ENCODE measurements at regions not wholly inside any gene's neighbourhood (a gene's known extent, or its start where the extent isn't known, plus 50 kb on each side); places are given as distances from the start of the nearest gene placed in this dataset.
A peak's percentile ranks its signal among the peaks of the same experiment; 100 is the strongest.

DNA sequence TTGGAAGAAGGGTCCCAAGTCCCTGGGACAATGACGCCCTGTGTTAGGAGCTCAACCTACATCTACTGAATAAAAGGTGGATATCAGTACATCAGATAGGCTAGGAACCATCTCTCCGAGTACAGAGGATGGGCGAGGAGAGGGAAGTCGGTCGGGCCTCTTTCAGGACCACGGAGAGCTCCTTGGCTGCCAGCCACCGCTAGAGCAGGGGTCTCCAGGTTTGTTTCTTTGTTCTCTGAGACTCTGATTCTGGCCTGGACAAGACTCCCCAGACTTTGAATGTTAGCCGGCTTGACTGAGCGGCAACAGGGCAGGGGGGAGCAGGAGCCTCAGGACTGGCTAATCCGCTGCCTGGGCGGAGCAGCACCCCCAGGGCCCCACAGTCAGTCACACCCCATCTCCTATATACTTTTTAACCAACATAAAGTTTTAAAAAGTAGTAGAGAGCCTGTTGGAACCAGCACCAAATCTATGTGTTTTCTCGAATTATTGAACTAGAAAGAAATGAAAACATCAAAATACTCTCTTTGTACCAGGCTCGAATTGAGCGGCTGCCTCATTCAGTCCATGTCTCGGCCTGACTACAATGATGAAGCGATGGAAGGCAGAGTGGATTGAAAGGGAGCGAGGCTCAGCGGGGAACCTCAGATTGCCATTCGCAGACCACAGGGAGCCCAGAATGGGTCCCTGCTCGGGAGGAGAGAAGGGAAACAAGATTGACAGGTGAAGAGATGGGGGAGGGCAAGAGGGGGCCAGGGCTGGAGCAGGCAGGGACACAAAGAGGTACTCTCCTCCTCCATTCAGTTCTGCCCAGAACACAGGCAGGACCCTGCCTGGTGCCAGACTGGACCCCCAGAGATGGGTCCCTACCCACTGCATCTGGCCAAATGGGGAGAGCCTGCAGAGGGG, 131.6 kb downstream of the TPRA1 start:
- DNase-seq (ENCODE audit: low spot score), result no peak
- Mint-ChIP-seq H3K9me3 (no peaks in the 10 kb centered on the region), H3K27me3 (ENCODE audit: low read depth) (peaks cover 48% of the 10 kb centered on the region), H3K4me3 (no peak overlapping the region), H3K36me3 (ENCODE audit: low read depth) (no peaks in the 10 kb centered on the region), H3K4me1 (ENCODE audit: low read depth) (peaks cover 3% of the 10 kb centered on the region), H3K27ac (no peak overlapping the region)

DNA sequence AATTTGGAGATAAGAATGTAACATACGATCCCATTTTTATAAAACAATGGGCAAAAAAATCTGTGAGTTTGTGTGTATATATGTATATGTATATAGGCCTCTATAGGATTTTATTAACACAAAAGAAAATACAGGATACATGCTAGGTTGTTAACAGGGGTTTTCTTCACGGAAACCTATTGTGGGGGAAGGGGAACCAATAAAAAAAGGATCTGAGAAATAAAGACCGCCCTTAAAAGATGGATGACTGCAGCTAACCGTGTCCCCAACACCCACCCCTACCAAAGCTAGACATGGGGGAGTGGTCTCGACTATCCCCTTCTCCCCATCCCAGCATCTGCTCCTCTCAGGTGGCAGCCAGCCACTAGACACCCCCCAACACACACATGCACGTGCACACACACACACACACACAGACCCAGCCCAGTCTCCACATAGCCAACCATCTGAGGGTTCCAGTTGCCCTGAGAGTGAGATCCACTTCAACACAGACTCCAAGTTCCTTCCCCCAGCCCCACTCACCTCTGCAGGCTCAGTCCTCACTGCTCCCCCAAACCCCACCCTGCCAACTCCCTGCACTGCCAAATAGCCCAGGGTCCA, 132.9 kb downstream of the TPRA1 start:
- peaks cover 3% of the 10 kb centered on the region for H3K4me1 Mint-ChIP-seq (ENCODE audit: low read depth)
- no peak overlapping the region for H3K27ac Mint-ChIP-seq
- H3K27me3 Mint-ChIP-seq (ENCODE audit: low read depth), result peaks cover 51% of the 10 kb centered on the region
- no peak overlapping the region for H3K4me3 Mint-ChIP-seq
- no peaks in the 10 kb centered on the region for H3K9me3 Mint-ChIP-seq
- no peaks in the 10 kb centered on the region for H3K36me3 Mint-ChIP-seq (ENCODE audit: low read depth)
- no peak for DNase-seq (ENCODE audit: low spot score)

DNA sequence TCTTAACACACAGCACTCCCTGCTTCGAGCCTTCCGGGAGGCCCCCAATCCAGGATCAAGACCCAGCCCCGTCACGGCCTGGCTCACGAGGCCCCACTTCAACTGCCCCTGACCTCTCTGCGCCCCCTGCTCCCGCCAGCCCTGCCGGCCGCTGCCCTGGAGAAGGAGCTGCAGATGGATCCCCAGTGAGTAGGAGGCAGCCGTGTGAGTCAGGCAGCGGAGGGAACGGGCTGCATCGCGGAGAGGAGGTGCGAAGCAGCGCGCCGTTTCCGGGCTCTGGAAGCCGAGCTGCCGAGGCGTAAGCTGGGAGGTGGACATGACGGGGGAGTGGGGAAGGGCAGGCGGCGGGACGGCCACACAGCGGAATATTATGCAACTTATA, 133.4 kb downstream of the TPRA1 start:
- peaks cover 3% of the 10 kb centered on the region for H3K4me1 Mint-ChIP-seq (ENCODE audit: low read depth)
- no peaks in the 10 kb centered on the region for H3K36me3 Mint-ChIP-seq (ENCODE audit: low read depth)
- H3K27me3 Mint-ChIP-seq (ENCODE audit: low read depth), result peaks cover 51% of the 10 kb centered on the region
- H3K4me3 Mint-ChIP-seq, result no peak overlapping the region
- no peak overlapping the region for H3K27ac Mint-ChIP-seq
- DNase-seq (ENCODE audit: low spot score), result peak; percentile 13
- H3K9me3 Mint-ChIP-seq, result no peaks in the 10 kb centered on the region

DNA sequence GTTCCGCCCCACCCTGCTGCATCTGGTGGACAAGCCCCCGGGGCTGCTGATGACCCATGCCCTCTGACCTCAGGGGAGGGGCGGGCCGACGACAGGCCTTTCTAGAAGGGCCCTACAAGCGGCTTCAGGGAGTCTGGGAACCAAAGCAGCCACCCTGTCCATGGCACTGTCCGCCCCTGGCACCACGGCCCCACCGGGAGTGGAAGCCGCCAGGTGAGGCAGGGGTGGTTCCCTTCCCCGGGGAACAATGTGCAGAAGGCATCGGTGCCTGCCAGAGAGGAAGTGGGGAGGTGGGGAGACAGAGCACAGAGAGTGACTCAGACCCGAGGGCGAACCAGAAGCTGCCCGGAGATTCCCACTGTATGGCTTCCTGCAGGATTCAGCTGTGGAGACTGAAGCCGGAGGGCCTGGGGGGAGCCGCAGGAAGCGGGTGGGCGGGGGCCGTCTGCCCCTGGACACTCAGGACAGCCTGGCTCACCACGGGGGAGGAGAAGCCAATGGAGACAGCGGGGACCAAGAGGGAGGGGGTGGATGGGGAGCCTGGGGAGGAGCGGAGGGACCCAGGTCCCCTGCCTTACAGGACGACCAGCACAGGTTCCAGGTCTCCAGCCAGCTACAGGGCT, 134.0 kb downstream of the TPRA1 start:
- Mint-ChIP-seq H3K27ac (no peak overlapping the region), H3K27me3 (ENCODE audit: low read depth) (peaks cover 51% of the 10 kb centered on the region), H3K4me3 (no peak overlapping the region), H3K4me1 (ENCODE audit: low read depth) (peaks cover 3% of the 10 kb centered on the region), H3K9me3 (no peaks in the 10 kb centered on the region), H3K36me3 (ENCODE audit: low read depth) (no peaks in the 10 kb centered on the region)
- no peak for DNase-seq (ENCODE audit: low spot score)

DNA sequence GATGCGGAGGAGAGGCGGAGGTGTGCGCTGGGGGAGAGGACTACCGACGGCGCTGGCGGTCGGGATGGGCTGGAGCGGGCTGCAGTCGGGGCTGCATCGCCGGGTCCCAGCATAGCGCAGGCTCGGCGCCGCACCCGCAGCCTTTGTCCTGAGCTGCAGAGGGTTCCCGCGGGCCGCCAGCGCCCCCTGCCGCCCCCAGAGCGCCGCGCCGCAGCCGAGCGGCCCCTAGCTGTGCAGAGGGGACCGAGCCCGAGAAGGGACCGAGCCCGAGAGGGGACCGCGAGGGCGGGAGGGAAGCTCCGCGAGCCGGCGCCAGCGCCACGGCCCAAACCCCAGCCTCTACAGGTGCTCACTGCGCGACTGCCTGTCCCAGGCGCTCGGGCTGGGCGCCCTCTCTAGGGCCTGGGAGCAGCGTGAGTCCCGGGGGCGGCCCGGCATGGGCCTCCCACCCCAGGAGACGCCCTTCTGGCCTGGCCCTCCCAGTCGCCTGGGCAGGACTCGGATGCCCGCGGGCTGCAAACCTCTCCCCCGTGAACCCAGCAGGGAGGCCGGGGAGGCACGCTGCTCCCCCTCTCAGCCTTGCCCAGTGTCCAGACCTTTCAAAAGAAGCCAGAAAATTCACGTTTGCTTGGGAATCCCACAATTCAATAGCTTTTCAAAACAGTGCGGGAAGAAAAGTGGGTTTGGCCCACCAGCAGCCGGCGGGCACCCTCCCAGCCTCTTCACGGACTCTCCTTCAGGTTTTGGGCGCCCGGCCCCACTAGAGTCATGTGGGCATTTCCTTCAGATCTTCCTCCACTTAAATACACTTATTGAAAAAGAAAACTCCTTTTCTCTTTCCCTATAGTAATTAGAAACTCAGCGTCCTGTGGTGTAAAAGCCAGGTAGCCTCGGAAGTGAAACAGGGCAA, 134.7 kb downstream of the TPRA1 start:
- no peaks in the 10 kb centered on the region for H3K36me3 Mint-ChIP-seq (ENCODE audit: low read depth)
- no peak overlapping the region for H3K4me3 Mint-ChIP-seq
- peaks cover 3% of the 10 kb centered on the region for H3K4me1 Mint-ChIP-seq (ENCODE audit: low read depth)
- H3K27me3 Mint-ChIP-seq (ENCODE audit: low read depth), result peaks cover 51% of the 10 kb centered on the region
- DNase-seq (ENCODE audit: low spot score), result peak; percentile 55
- no peak overlapping the region for H3K27ac Mint-ChIP-seq
- no peaks in the 10 kb centered on the region for H3K9me3 Mint-ChIP-seq

DNA sequence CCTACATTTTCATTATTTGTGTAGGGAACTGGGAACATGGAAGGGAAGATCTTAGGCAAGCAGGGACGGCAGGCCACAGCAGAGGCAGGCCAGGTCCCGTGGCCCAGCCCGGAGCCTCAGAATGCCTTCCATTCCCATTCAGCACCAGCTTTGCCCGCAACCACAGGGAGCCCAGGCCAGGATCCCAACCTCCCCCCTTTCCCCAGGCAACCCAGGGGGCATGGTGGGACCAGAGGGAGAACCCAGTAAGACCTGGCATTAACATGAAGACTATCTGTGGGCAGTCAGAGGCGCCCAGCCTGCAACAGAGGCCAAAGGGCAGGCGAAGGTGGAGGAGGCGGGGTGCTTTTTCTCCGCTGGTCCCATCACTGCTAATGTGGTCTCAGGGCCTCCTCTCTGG, 135.6 kb downstream of the TPRA1 start:
- H3K4me3 Mint-ChIP-seq, result no peak overlapping the region
- DNase-seq (ENCODE audit: low spot score), result no peak
- H3K9me3 Mint-ChIP-seq, result no peaks in the 10 kb centered on the region
- peaks cover 51% of the 10 kb centered on the region for H3K27me3 Mint-ChIP-seq (ENCODE audit: low read depth)
- H3K4me1 Mint-ChIP-seq (ENCODE audit: low read depth), result peaks cover 3% of the 10 kb centered on the region
- H3K27ac Mint-ChIP-seq, result no peak overlapping the region
- no peaks in the 10 kb centered on the region for H3K36me3 Mint-ChIP-seq (ENCODE audit: low read depth)

DNA sequence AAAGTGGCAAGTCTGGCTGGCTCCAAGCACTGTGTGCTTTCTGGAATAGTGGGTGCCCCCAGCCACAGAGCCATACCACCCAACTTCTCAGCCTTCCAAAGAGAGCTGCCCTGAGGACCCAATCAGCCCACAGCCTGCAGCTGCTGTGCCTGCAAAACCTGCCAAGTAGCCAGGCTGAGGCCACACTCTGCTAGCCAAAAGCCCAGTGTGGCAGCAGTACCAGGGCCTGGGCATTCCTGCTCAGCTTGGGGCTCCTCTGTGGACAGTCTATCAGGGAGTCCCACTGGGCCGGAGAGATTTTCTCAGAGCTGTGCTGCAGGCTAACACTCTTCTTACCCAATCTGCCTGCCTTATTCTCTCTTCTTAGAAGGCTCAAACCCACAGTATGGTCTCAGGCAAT, 136.5 kb downstream of the TPRA1 start:
- no peak for DNase-seq (ENCODE audit: low spot score)
- no peaks in the 10 kb centered on the region for H3K36me3 Mint-ChIP-seq (ENCODE audit: low read depth)

DNA sequence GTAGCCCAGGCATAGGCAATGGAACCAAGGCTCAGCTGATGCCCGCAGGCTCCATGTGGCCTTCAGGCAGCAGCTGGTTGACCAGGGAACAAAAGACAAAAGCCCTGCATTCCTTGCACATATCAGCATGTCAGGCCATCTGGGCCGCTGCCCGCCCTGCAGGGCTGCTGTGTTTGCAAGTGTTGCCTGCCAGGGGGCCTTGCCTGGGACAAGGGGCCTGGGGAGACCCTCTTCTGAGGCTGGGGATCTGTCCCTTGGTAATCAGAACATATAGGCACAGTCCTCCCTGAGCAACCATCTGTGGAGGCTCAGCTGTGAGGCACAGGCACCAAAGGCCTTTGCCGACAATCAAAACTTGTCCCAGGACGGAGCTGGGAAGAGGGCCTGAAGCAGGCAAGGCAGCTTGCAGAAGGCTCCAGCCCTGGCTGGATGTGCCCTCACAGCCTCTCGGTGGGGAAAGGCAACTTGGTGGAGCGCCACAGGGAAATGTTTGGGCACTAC, 138.2 kb downstream of the TPRA1 start:
- DNase-seq (ENCODE audit: low spot score), result no peak
- Mint-ChIP-seq H3K4me1 (ENCODE audit: low read depth) (peaks cover 3% of the 10 kb centered on the region), H3K27ac (no peak overlapping the region), H3K27me3 (ENCODE audit: low read depth) (peaks cover 29% of the 10 kb centered on the region), H3K9me3 (no peaks in the 10 kb centered on the region), H3K4me3 (no peak overlapping the region), H3K36me3 (ENCODE audit: low read depth) (no peaks in the 10 kb centered on the region)

More for the DNA sequence above, 136.5 kb downstream of the TPRA1 start:
- peaks cover 3% of the 10 kb centered on the region for H3K4me1 Mint-ChIP-seq (ENCODE audit: low read depth)
- H3K27ac Mint-ChIP-seq, result no peak overlapping the region
- H3K27me3 Mint-ChIP-seq (ENCODE audit: low read depth), result peaks cover 46% of the 10 kb centered on the region
- no peaks in the 10 kb centered on the region for H3K9me3 Mint-ChIP-seq
- H3K4me3 Mint-ChIP-seq, result no peak overlapping the region

DNA sequence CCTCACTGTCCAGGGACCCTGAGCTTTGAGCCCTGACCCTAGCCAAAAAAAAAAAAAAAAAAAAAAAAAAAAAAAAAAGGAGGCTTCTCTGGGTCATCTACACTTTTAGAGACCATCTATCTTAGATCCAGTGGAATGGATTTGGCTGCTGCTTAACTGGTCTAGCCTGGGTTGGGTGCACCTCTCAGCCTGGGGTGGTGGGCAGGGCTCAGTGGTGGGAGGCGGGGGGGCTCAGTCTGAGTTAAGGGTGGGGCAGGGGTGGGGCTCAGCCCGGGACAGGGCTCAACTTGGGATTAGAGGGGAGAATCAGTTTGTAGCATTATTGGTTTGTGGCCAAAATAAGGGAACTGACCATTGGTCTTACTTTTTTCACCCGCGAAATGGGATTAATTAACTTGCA, 139.2 kb downstream of the TPRA1 start:
- Mint-ChIP-seq H3K9me3 (no peaks in the 10 kb centered on the region), H3K27me3 (ENCODE audit: low read depth) (peaks cover 21% of the 10 kb centered on the region), H3K4me1 (ENCODE audit: low read depth) (peaks cover 3% of the 10 kb centered on the region), H3K27ac (no peak overlapping the region), H3K4me3 (no peak overlapping the region), H3K36me3 (ENCODE audit: low read depth) (no peaks in the 10 kb centered on the region)
- no peak for DNase-seq (ENCODE audit: low spot score)

DNA sequence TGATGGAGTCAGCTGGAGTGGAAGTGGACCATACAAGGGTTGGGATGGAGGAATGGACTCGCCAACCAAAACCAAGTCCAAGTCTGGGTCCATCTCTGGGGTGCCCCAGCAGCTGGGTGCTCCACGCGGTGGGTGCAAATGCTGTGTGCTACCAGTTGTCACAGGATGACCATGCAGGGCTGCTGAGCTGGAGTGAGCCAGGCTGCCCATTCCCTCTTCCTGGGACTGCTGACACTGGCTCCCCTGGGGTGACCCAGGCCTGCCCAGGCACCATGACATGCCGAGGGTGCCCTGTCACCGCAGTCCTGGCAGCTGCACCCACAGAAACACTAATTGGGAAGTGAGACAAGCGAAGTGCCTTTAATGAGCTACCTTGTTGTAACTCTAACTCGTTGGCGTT, 140.2 kb downstream of the TPRA1 start:
- H3K4me1 Mint-ChIP-seq (ENCODE audit: low read depth), result peaks cover 3% of the 10 kb centered on the region
- DNase-seq (ENCODE audit: low spot score), result no peak
- H3K27ac Mint-ChIP-seq, result no peak overlapping the region
- no peaks in the 10 kb centered on the region for H3K36me3 Mint-ChIP-seq (ENCODE audit: low read depth)
- no peaks in the 10 kb centered on the region for H3K9me3 Mint-ChIP-seq
- H3K27me3 Mint-ChIP-seq (ENCODE audit: low read depth), result peaks cover 15% of the 10 kb centered on the region
- no peak overlapping the region for H3K4me3 Mint-ChIP-seq

DNA sequence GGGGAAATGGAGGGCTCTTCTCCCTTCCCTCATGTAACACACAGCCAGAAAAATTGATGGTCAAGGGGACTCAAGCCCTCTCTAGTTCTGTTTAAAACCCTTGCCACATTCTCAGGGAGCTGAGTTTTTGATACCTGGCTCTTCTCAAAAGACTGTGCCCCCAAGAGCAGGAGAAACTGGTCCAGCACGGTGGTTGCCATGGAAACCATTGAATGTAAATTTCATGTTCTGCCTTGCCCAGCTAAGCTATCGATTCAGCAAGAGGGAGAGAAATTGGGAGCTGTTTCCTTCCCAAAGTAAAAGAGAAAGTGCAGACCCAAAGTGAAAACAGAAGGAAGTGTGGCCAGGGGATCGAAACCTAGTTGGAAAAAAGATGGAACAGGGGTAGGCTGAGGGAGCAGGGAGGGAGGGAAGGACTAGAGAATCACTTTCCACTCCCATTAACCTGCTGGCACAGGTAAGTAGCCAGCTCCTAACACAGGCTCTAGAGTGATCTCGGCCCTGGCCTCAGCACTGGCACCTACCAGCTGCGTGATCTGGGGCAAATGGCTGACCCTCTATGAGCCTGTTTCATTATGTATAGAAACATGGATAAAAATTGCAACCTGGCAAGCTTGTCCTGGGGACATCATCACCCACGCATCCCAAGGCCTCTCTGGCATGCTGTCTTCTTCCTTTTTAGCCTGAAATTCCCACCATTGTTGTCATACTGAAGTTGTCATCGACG, 140.9 kb downstream of the TPRA1 start:
- Mint-ChIP-seq H3K27me3 (ENCODE audit: low read depth) (peaks cover 8% of the 10 kb centered on the region), H3K36me3 (ENCODE audit: low read depth) (no peaks in the 10 kb centered on the region), H3K4me1 (ENCODE audit: low read depth) (no peaks in the 10 kb centered on the region)

DNA sequence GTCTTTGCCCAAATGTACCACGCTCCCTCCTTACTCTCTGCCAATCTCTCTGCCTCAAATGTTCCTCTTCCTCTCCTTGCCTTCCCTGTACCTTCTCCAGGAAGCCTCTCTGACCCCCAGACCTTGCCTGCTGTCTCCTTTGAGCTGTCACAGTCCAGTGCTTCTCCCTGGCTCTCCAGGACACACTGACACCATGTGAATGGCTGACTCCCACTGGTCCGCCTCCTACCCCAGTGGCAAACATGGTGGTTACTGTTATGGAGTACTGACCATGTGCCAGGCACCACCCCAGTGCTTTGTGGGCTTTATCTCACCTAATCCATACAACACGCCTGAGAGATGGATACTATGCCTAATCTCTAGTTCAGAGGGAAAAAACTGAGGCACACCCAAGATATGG, 141.9 kb downstream of the TPRA1 start:
- Mint-ChIP-seq H3K9me3 (no peaks in the 10 kb centered on the region), H3K4me3 (no peak overlapping the region), H3K36me3 (ENCODE audit: low read depth) (no peaks in the 10 kb centered on the region), H3K4me1 (ENCODE audit: low read depth) (no peaks in the 10 kb centered on the region), H3K27me3 (ENCODE audit: low read depth) (peaks cover 3% of the 10 kb centered on the region), H3K27ac (no peak overlapping the region)
- DNase-seq (ENCODE audit: low spot score), result no peak

More for the DNA sequence above, 140.9 kb downstream of the TPRA1 start:
- H3K27ac Mint-ChIP-seq, result no peak overlapping the region
- DNase-seq (ENCODE audit: low spot score), result no peak
- H3K4me3 Mint-ChIP-seq, result no peak overlapping the region
- H3K9me3 Mint-ChIP-seq, result no peaks in the 10 kb centered on the region

DNA sequence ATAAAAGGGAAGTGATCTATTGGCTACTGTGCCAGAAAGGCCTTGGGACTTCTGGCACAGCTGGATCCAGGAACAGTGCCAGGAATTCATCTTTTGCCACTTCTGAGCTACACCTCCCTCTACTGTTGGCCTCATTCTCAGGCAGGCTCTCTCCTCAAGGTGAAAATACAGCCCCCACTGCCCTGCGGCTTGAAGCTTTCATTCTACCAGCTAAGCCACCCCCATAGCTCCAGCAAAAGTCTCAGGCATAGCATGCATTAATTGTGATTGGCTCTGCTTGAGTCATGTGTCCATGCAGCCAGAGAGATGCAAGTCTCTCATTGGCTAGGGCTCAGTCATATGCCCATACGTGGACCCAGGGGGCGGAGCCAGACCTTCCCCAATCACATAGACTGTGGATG, 142.4 kb downstream of the TPRA1 start:
- no peaks in the 10 kb centered on the region for H3K9me3 Mint-ChIP-seq
- H3K4me3 Mint-ChIP-seq, result no peak overlapping the region
- H3K36me3 Mint-ChIP-seq (ENCODE audit: low read depth), result no peaks in the 10 kb centered on the region
- no peaks in the 10 kb centered on the region for H3K4me1 Mint-ChIP-seq (ENCODE audit: low read depth)
- no peaks in the 10 kb centered on the region for H3K27me3 Mint-ChIP-seq (ENCODE audit: low read depth)
- DNase-seq (ENCODE audit: low spot score), result no peak
- H3K27ac Mint-ChIP-seq, result no peak overlapping the region

Measured in T-helper 2 cell treated with Interferon-gamma antibody and Interleukin-4, amounts not matched to agents 5 μg/mL and 100 μg/mL, for 36 hours (primary cell).